GM12864 (cell line): ENCODE measurements at regions not wholly inside any gene's neighbourhood (a gene's known extent, or its start where the extent isn't known, plus 50 kb on each side); places are given as distances from the start of the nearest gene placed in this dataset.

ENCODE experiments used
- DNase-seq: peaks from one replicate; pipeline ENCODE4 v3.0.0-alpha.2; 2011; ENCODE audit warnings: low read depth
- H3K4me3 ChIP-seq: 2 replicates; pipeline ENCODE4 v1.5.1; 2011; ENCODE audit warnings: mild to moderate bottlenecking, low read depth, low read length, control low read depth
- TF ChIP-seq, protein P1 (sequence below): IDR thresholded peaks from 2 replicates; pipeline ENCODE4 v1.5.1; 2011; ENCODE audit warnings: low read depth, mild to moderate bottlenecking, moderate library complexity, low read length, control low read depth, inconsistent platforms; ENCODE audit errors: missing control alignments

- H3K4me3 ChIP-seq, result no peak overlapping the region
- DNase-seq, result no peak
- TF ChIP-seq, protein P1, sequence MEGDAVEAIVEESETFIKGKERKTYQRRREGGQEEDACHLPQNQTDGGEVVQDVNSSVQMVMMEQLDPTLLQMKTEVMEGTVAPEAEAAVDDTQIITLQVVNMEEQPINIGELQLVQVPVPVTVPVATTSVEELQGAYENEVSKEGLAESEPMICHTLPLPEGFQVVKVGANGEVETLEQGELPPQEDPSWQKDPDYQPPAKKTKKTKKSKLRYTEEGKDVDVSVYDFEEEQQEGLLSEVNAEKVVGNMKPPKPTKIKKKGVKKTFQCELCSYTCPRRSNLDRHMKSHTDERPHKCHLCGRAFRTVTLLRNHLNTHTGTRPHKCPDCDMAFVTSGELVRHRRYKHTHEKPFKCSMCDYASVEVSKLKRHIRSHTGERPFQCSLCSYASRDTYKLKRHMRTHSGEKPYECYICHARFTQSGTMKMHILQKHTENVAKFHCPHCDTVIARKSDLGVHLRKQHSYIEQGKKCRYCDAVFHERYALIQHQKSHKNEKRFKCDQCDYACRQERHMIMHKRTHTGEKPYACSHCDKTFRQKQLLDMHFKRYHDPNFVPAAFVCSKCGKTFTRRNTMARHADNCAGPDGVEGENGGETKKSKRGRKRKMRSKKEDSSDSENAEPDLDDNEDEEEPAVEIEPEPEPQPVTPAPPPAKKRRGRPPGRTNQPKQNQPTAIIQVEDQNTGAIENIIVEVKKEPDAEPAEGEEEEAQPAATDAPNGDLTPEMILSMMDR, result no peak
These were observed 401.6 kb upstream of the TBX3 start for GRCh38 chr12:115085594-115085993.

- H3K4me3 ChIP-seq, result no peak overlapping the region
- DNase-seq, result no peak
- TF ChIP-seq, protein P1, result no peak
These were observed 395.8 kb upstream of the TBX3 start for GRCh38 chr12:115079760-115080159.

DNA sequence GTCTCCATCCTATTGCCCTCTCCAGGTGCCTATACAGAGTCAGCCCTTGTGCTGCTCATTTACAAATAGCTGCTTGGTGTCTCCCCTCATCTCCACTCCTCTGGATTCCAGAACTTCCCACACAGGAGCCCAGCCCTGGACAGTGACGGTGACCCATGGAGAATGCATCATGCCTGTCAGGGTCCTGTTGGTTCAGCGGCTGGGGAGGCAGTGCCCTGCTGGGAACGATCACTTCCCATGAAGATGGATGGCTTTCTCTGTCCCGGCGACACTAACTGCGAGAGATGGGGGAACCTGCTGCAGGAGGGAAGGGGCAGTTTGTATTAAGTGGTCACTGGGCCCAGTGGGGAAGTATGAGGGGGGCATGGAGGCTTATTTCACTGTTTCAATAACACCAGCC lies 395.0 kb upstream of the TBX3 start:
- TF ChIP-seq, protein P1, result no peak
- no peak overlapping the region for H3K4me3 ChIP-seq
- DNase-seq, result no peak

DNA sequence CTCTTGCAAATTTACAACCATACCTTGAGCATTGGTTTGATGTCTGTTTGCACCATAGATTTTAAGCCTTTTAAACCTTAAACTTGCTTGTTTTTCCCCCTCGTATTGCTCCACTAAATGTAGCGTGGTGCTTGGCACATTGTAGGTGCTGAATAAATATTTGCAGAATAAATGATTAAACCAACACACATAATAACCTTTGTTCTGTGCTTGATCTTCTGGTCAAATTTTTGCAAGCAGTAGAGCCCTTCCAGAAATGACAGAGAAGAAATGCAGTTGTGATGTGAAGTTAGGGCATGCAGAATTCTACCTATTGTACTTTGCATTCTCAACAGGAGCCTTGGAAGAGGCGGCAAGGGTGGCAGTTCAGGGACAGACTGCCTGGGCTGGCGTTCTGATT lies 394.4 kb upstream of the TBX3 start:
- TF ChIP-seq, protein P1, result no peak
- DNase-seq, result no peak
- H3K4me3 ChIP-seq, result no peak overlapping the region

GRCh38 chr12:115075552-115076170 lies 391.7 kb upstream of the TBX3 start:
- H3K4me3 ChIP-seq, result no peak overlapping the region
- no peak for DNase-seq
- TF ChIP-seq, protein P1, result no peak

DNA sequence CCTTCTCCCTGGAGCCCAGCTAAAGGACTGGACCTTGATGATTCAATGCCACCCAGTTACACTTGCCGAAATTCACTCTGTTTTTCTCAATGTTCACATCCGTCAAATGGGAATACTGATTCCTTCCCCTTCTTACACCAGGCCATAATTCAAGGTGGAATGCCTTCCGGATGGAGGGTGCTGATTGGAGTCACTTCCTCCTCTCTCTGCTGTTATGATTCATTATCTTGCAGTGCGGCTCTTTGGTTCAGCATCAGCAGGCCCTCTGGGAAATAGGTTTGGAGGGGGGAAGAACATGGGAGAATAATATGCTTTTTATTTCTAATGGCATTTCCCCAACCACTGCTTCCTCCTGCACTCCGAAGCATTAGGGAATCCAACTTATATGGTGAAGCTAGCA lies 390.6 kb upstream of the TBX3 start:
- no peak for DNase-seq
- H3K4me3 ChIP-seq, result no peak overlapping the region
- TF ChIP-seq, protein P1, result no peak

- TF ChIP-seq, protein P1, result no peak
- no peak overlapping the region for H3K4me3 ChIP-seq
- DNase-seq, result no peak
These were observed 388.7 kb upstream of the TBX3 start for GRCh38 chr12:115072712-115073111.
